ENCODE measurements at regions not wholly inside any gene's neighbourhood (a gene's known extent, or its start where the extent isn't known, plus 50 kb on each side); places are given as distances from the start of the nearest gene placed in this dataset.

GRCh38 chr5:13003457-13003856 is 941.0 kb downstream of the DNAH5 start:
- TF ChIP-seq CTCF (IDR thresholded peaks at IDR 0.05) = no peak
- no peak for TF ChIP-seq EP300 (IDR thresholded peaks at IDR 0.05)
- TF ChIP-seq POLR2A (IDR thresholded peaks at IDR 0.05) = no peak
